ENCODE measurements at regions not wholly inside any gene's neighbourhood (a gene's known extent, or its start where the extent isn't known, plus 50 kb on each side); places are given as distances from the start of the nearest gene placed in this dataset.

- Histone ChIP-seq H3K4me1 (peaks cover 9% of the 10 kb centered on the region), H3K79me2 (ENCODE audit: low read depth) (no peaks in the 10 kb centered on the region), H4K20me1 (ENCODE audit: low read depth) (no peaks in the 10 kb centered on the region), H2AFZ (replicated peaks) (no peak overlapping the region), H3K27me3 (no peaks in the 10 kb centered on the region), H3K36me3 (no peaks in the 10 kb centered on the region), H3F3A (ENCODE audit: low read depth) (no peaks in the 10 kb centered on the region), H3K9me3 (ENCODE audit: low read depth) (no peaks in the 10 kb centered on the region), H3K9ac (no peak overlapping the region), H3K4me2 (no peak overlapping the region), H3K4me3 (no peak overlapping the region), H3K27ac (no peak overlapping the region)
- Mint-ChIP-seq H3K27me3 (ENCODE audit: insufficient read depth, low read depth) (peaks cover 6% of the 10 kb centered on the region), H3K36me3 (no peaks in the 10 kb centered on the region), H3K4me1 (peaks cover 41% of the 10 kb centered on the region), H3K4me3 (no peak overlapping the region), H3K9me3 (no peaks in the 10 kb centered on the region), H3K27ac (peak overlapping the region; percentile 2)
- TF ChIP-seq EZH2 (IDR thresholded peaks at IDR 0.05) (no peak), EZH2phosphoT487 (IDR thresholded peaks at IDR 0.05) (no peak), CTCF (IDR thresholded peaks at IDR 0.05) (no peak)
- DNase-seq (ENCODE audit: low spot score), result no peak
These were observed 352.5 kb upstream of the TSHZ2 start for GRCh38 chr20:52619671-52620070.

GRCh38 chr20:52619101-52619500 is 353.1 kb upstream of the TSHZ2 start:
- H3K27ac Mint-ChIP-seq, result peak overlapping the region; percentile 83

GRCh38 chr20:52616629-52617028 is 355.5 kb upstream of the TSHZ2 start:
- Histone ChIP-seq H3K9me3 (ENCODE audit: low read depth) (no peaks in the 10 kb centered on the region), H2AFZ (replicated peaks) (peak overlapping the region; percentile 19), H3K27me3 (no peaks in the 10 kb centered on the region), H3K27ac (no peak overlapping the region), H3K4me1 (no peaks in the 10 kb centered on the region), H3K4me2 (no peak overlapping the region), H3K36me3 (no peaks in the 10 kb centered on the region), H3K79me2 (ENCODE audit: low read depth) (no peaks in the 10 kb centered on the region), H4K20me1 (ENCODE audit: low read depth) (no peaks in the 10 kb centered on the region), H3K9ac (no peak overlapping the region), H3F3A (ENCODE audit: low read depth) (no peaks in the 10 kb centered on the region), H3K4me3 (no peak overlapping the region)
- Mint-ChIP-seq H3K36me3 (no peaks in the 10 kb centered on the region), H3K27ac (peak overlapping the region; percentile 39), H3K27me3 (ENCODE audit: insufficient read depth, low read depth) (peaks cover 10% of the 10 kb centered on the region), H3K4me1 (peaks cover 33% of the 10 kb centered on the region), H3K9me3 (no peaks in the 10 kb centered on the region), H3K4me3 (no peak overlapping the region)
- no peak for DNase-seq (ENCODE audit: low spot score)
- TF ChIP-seq CTCF (IDR thresholded peaks at IDR 0.05) (no peak), EZH2phosphoT487 (IDR thresholded peaks at IDR 0.05) (no peak), EZH2 (IDR thresholded peaks at IDR 0.05) (no peak)

More at GRCh38 chr20:52619101-52619500, 353.1 kb upstream of the TSHZ2 start:
- H4K20me1 ChIP-seq (ENCODE audit: low read depth), result no peaks in the 10 kb centered on the region
- Mint-ChIP-seq H3K36me3 (no peaks in the 10 kb centered on the region), H3K4me3 (no peak overlapping the region), H3K9me3 (no peaks in the 10 kb centered on the region), H3K4me1 (peaks cover 36% of the 10 kb centered on the region), H3K27me3 (ENCODE audit: insufficient read depth, low read depth) (peaks cover 6% of the 10 kb centered on the region)
- no peaks in the 10 kb centered on the region for H3K36me3 ChIP-seq
- TF ChIP-seq EZH2 (IDR thresholded peaks at IDR 0.05) (no peak), CTCF (IDR thresholded peaks at IDR 0.05) (no peak), EZH2phosphoT487 (IDR thresholded peaks at IDR 0.05) (no peak)
- H3F3A ChIP-seq (ENCODE audit: low read depth), result no peaks in the 10 kb centered on the region
- H2AFZ ChIP-seq (replicated peaks), result no peak overlapping the region
- no peaks in the 10 kb centered on the region for H3K9me3 ChIP-seq (ENCODE audit: low read depth)
- H3K9ac ChIP-seq, result no peak overlapping the region
- H3K4me3 ChIP-seq, result no peak overlapping the region
- no peak overlapping the region for H3K4me2 ChIP-seq
- DNase-seq (ENCODE audit: low spot score), result no peak
- H3K79me2 ChIP-seq (ENCODE audit: low read depth), result no peaks in the 10 kb centered on the region
- H3K27me3 ChIP-seq, result no peaks in the 10 kb centered on the region
- no peak overlapping the region for H3K27ac ChIP-seq
- H3K4me1 ChIP-seq, result peaks cover 4% of the 10 kb centered on the region
